Hepatocyte (in vitro differentiated cells): ENCODE measurements at regions not wholly inside any gene's neighbourhood (a gene's known extent, or its start where the extent isn't known, plus 50 kb on each side); places are given as distances from the start of the nearest gene placed in this dataset.

Experiments
- DNase-seq: peaks from one replicate; pipeline ENCODE4 v3.0.0-alpha.2; 2016; ENCODE audit warnings: low spot score
- H2AFZ ChIP-seq: fragments of 200-600 bp; sonication (generic); 2 replicates; pipeline ENCODE4 v1.6.0; 2016; ENCODE audit warnings: antibody characterized with exemption, mild to moderate bottlenecking
- H3K27ac ChIP-seq: fragments of 200-600 bp; sonication (generic); 2 replicates; pipeline ENCODE4 v1.5.1; 2016; ENCODE audit warnings: mild to moderate bottlenecking
- H3K27me3 ChIP-seq: fragments of 200-600 bp; sonication (generic); 2 replicates; pipeline ENCODE4 v1.6.1; 2016
- H3K36me3 ChIP-seq: fragments of 200-600 bp; sonication (generic); replicated peaks from 2 replicates; pipeline ENCODE4 v1.5.1; 2016; ENCODE audit warnings: low read depth; ENCODE audit not compliant: insufficient read depth
- H3K4me1 ChIP-seq: fragments of 200-600 bp; sonication (generic); 2 replicates; pipeline ENCODE4 v1.5.1; 2016; ENCODE audit warnings: mild to moderate bottlenecking, moderate library complexity; ENCODE audit not compliant: insufficient read depth
- H3K4me2 ChIP-seq: fragments of 200-600 bp; sonication (generic); 2 replicates; pipeline ENCODE4 v1.6.0; 2016
- H3K4me3 ChIP-seq: fragments of 200-600 bp; sonication (generic); 2 replicates; pipeline ENCODE4 v1.5.1; 2016; ENCODE audit warnings: mild to moderate bottlenecking
- H3K79me2 ChIP-seq: fragments of 200-600 bp; sonication (generic); 2 replicates; pipeline ENCODE4 v1.6.0; 2017; ENCODE audit warnings: mild to moderate bottlenecking
- H3K9me2 ChIP-seq: fragments of 200-600 bp; sonication (generic); replicated peaks from 2 replicates; pipeline ENCODE4 v1.6.0; 2017; ENCODE audit warnings: mild to moderate bottlenecking; ENCODE audit not compliant: insufficient read depth
- H3K9me3 ChIP-seq: fragments of 200-600 bp; sonication (generic); 2 replicates; pipeline ENCODE4 v1.5.1; 2016; ENCODE audit warnings: low read depth, mild to moderate bottlenecking
- H4K20me1 ChIP-seq: fragments of 200-600 bp; sonication (generic); 2 replicates; pipeline ENCODE4 v1.6.0; 2016; ENCODE audit warnings: mild to moderate bottlenecking; ENCODE audit not compliant: insufficient read depth, poor library complexity, severe bottlenecking
- CTCF ChIP-seq: fragments of 200-600 bp; sonication (generic); IDR thresholded peaks from 2 replicates; pipeline ENCODE4 v1.5.1; 2016; ENCODE audit warnings: antibody characterized with exemption, mild to moderate bottlenecking; ENCODE audit not compliant: poor library complexity
- EZH2 ChIP-seq: fragments of 200-600 bp; sonication (generic); IDR thresholded peaks from 2 replicates; pipeline ENCODE4 v1.6.1; 2016; ENCODE audit warnings: antibody characterized with exemption, mild to moderate bottlenecking, borderline replicate concordance
- EZH2phosphoT487 ChIP-seq: fragments of 200-600 bp; sonication (generic); IDR thresholded peaks from one replicate; pipeline ENCODE4 v1.6.1; 2018; ENCODE audit warnings: antibody characterized with exemption, mild to moderate bottlenecking, low read depth, moderate library complexity; ENCODE audit not compliant: unreplicated experiment, severe bottlenecking
- WGBS: methylation state at CpG from one replicate; pipeline ENCODE4 v1.1.6; 2016; ENCODE audit warnings: low lambda C conversion rate; ENCODE audit errors: missing lambda C conversion rate; 5-methylcytosine and 5-hydroxymethylcytosine counted together

- Histone ChIP-seq H3K4me3 (no peak overlapping the region), H3K36me3 (no peaks in the 10 kb centered on the region), H3K79me2 (no peaks in the 10 kb centered on the region), H4K20me1 (no peaks in the 10 kb centered on the region), H3K4me1 (no peaks in the 10 kb centered on the region), H3K27me3 (no peaks in the 10 kb centered on the region), H2AFZ (no peak overlapping the region), H3K27ac (no peak overlapping the region), H3K9me2 (no peaks in the 10 kb centered on the region), H3K9me3 (no peaks in the 10 kb centered on the region), H3K4me2 (no peak overlapping the region)
- DNase-seq: no peak
- TF ChIP-seq EZH2phosphoT487 (no peak), CTCF (no peak), EZH2 (no peak)
- 83% methylated on average over 4 of the region's 4 CpGs for WGBS
These were observed 424.5 kb downstream of the USP25 start for GRCh38 chr21:16154321-16154720.

- no peak for DNase-seq
- no peak overlapping the region for H3K4me2 ChIP-seq
- no peaks in the 10 kb centered on the region for H3K27me3 ChIP-seq
- H3K4me3 ChIP-seq: no peak overlapping the region
- H3K36me3 ChIP-seq: no peaks in the 10 kb centered on the region
- H3K79me2 ChIP-seq: no peaks in the 10 kb centered on the region
- TF ChIP-seq EZH2phosphoT487 (no peak), EZH2 (no peak), CTCF (no peak)
- H3K9me2 ChIP-seq: no peaks in the 10 kb centered on the region
- H4K20me1 ChIP-seq: no peaks in the 10 kb centered on the region
- no peak overlapping the region for H2AFZ ChIP-seq
- H3K27ac ChIP-seq: no peak overlapping the region
- no peaks in the 10 kb centered on the region for H3K9me3 ChIP-seq
- no peaks in the 10 kb centered on the region for H3K4me1 ChIP-seq
- 59% methylated on average over 2 of the region's 2 CpGs for WGBS
These were observed 425.3 kb downstream of the USP25 start for GRCh38 chr21:16154951-16155635.

- no peaks in the 10 kb centered on the region for H4K20me1 ChIP-seq
- no peaks in the 10 kb centered on the region for H3K36me3 ChIP-seq
- no peaks in the 10 kb centered on the region for H3K9me3 ChIP-seq
- no peak overlapping the region for H3K4me3 ChIP-seq
- no peak overlapping the region for H3K4me2 ChIP-seq
- H3K4me1 ChIP-seq: no peaks in the 10 kb centered on the region
- TF ChIP-seq EZH2 (no peak), CTCF (no peak), EZH2phosphoT487 (no peak)
- no peaks in the 10 kb centered on the region for H3K9me2 ChIP-seq
- no peak overlapping the region for H3K27ac ChIP-seq
- no peak for DNase-seq
- no peak overlapping the region for H2AFZ ChIP-seq
- H3K27me3 ChIP-seq: no peaks in the 10 kb centered on the region
- no peaks in the 10 kb centered on the region for H3K79me2 ChIP-seq
These were observed 427.2 kb downstream of the USP25 start for GRCh38 chr21:16156841-16157489.
